Lower lobe of right lung (tissue), 2 donors: ENCODE measurements at regions not wholly inside any gene's neighbourhood (a gene's known extent, or its start where the extent isn't known, plus 50 kb on each side); places are given as distances from the start of the nearest gene placed in this dataset.

ENCODE experiments used
- ATAC-seq, 2 donors: fragments of 200-7000 bp; cut with Tn5 transposase; one replicate each; pipeline ENCODE4 v1.9.1; 2020 to 2022; ENCODE audit warnings: mild to moderate bottlenecking in 2 of 2, moderate library complexity in 2 of 2
- DNase-seq: peaks from one replicate; pipeline ENCODE4 v3.0.0-alpha.2; 2020
- H3K27ac ChIP-seq: fragments of 200-600 bp; one replicate; pipeline ENCODE4 v1.8.0; 2022
- H3K27me3 ChIP-seq: fragments of 200-600 bp; one replicate; pipeline ENCODE4 v1.8.0; 2022; ENCODE audit warnings: low read depth
- H3K36me3 ChIP-seq: fragments of 200-600 bp; one replicate; pipeline ENCODE4 v1.8.0; 2022; ENCODE audit warnings: mild to moderate bottlenecking
- H3K4me1 ChIP-seq: fragments of 200-600 bp; one replicate; pipeline ENCODE4 v1.8.0; 2022
- H3K4me3 ChIP-seq: fragments of 200-600 bp; one replicate; pipeline ENCODE4 v1.8.0; 2022; ENCODE audit warnings: mild to moderate bottlenecking
- H3K9me3 ChIP-seq: fragments of 200-600 bp; one replicate; pipeline ENCODE4 v1.8.0; 2022
- CTCF ChIP-seq: fragments of 200-600 bp; IDR thresholded peaks from one replicate; pipeline ENCODE4 v1.8.0; 2022; ENCODE audit warnings: antibody characterized with exemption, mild to moderate bottlenecking
- intact Hi-C: fragments of 100-400 bp; cut with DNase I; formaldehyde crosslinking; loops from one replicate; pipeline ENCODE4 v1.11.0; 2022
- donor health status: DM: no; HTN: yes; CAD: no; lungs with severe emphysema.

- no peak overlapping the region for H3K4me3 ChIP-seq
- ATAC-seq = no peak
- no peaks in the 10 kb centered on the region for H3K36me3 ChIP-seq
- no peak for DNase-seq
- H3K27me3 ChIP-seq = no peaks in the 10 kb centered on the region
- no peak for TF ChIP-seq CTCF
- no peak overlapping the region for H3K27ac ChIP-seq
- intact Hi-C loops = no loop called here
- no peaks in the 10 kb centered on the region for H3K9me3 ChIP-seq
- H3K4me1 ChIP-seq = no peaks in the 10 kb centered on the region
Measured at GRCh38 chr3:20546636-20547035, 360.6 kb upstream of the SGO1 start.

GRCh38 chr3:20543535-20544226, 357.7 kb upstream of the SGO1 start:
- H3K27me3 ChIP-seq = no peaks in the 10 kb centered on the region
- H3K36me3 ChIP-seq = no peaks in the 10 kb centered on the region
- no peak for ATAC-seq
- intact Hi-C loops = no loop called here
- DNase-seq = no peak
- TF ChIP-seq CTCF = no peak
- H3K9me3 ChIP-seq = no peaks in the 10 kb centered on the region
- no peaks in the 10 kb centered on the region for H3K4me1 ChIP-seq
- no peak overlapping the region for H3K4me3 ChIP-seq
- H3K27ac ChIP-seq = no peak overlapping the region

- intact Hi-C loops = no loop called here
- DNase-seq = no peak
- ATAC-seq = no peak
- TF ChIP-seq CTCF = no peak
- no peaks in the 10 kb centered on the region for H3K4me1 ChIP-seq
- no peaks in the 10 kb centered on the region for H3K9me3 ChIP-seq
- no peaks in the 10 kb centered on the region for H3K27me3 ChIP-seq
- H3K27ac ChIP-seq = no peak overlapping the region
- H3K4me3 ChIP-seq = no peak overlapping the region
- H3K36me3 ChIP-seq = no peaks in the 10 kb centered on the region
Measured at GRCh38 chr3:20540066-20540465, 354.1 kb upstream of the SGO1 start.

- ATAC-seq = no peak
- TF ChIP-seq CTCF = no peak
- no peaks in the 10 kb centered on the region for H3K36me3 ChIP-seq
Measured at GRCh38 chr3:20539666-20540065, 353.7 kb upstream of the SGO1 start.

GRCh38 chr3:20537234-20537633, 351.2 kb upstream of the SGO1 start:
- no peaks in the 10 kb centered on the region for H3K9me3 ChIP-seq
- no peak for TF ChIP-seq CTCF

More at GRCh38 chr3:20539666-20540065, 353.7 kb upstream of the SGO1 start:
- no peaks in the 10 kb centered on the region for H3K4me1 ChIP-seq
- intact Hi-C loops = no loop called here
- no peak for DNase-seq
- H3K27me3 ChIP-seq = no peaks in the 10 kb centered on the region
- H3K27ac ChIP-seq = no peak overlapping the region
- no peak overlapping the region for H3K4me3 ChIP-seq
- no peaks in the 10 kb centered on the region for H3K9me3 ChIP-seq

More at GRCh38 chr3:20537234-20537633, 351.2 kb upstream of the SGO1 start:
- H3K36me3 ChIP-seq = no peaks in the 10 kb centered on the region
- intact Hi-C loops = no loop called here
- H3K4me3 ChIP-seq = no peak overlapping the region
- H3K4me1 ChIP-seq = no peaks in the 10 kb centered on the region
- H3K27ac ChIP-seq = no peak overlapping the region
- DNase-seq (no peak), ATAC-seq (no peak)
- H3K27me3 ChIP-seq = no peaks in the 10 kb centered on the region
